Stimulated activated CD4-positive, alpha-beta T cell treated with anti-CD3 and anti-CD28 coated beads, Interleukin-2, amount 100 ng/mL, for 48 hours (primary cell): ENCODE measurements at regions not wholly inside any gene's neighbourhood (a gene's known extent, or its start where the extent isn't known, plus 50 kb on each side); places are given as distances from the start of the nearest gene placed in this dataset.

ENCODE experiments used
- DNase-seq, 2 donors: peaks; one replicate each; pipeline ENCODE4 v3.0.0-alpha.2; 2020

GRCh38 chr1:38716229-38716628 is 143.3 kb downstream of the RRAGC start:
- no peak for DNase-seq

GRCh38 chr1:38715415-38715814 is 144.2 kb downstream of the RRAGC start:
- no peak for DNase-seq

GRCh38 chr1:38712046-38712445 is 147.5 kb downstream of the RRAGC start:
- no peak for DNase-seq

- DNase-seq: no peak
Observed at GRCh38 chr1:38708701-38709258, 150.8 kb downstream of the RRAGC start.

- DNase-seq: no peak
Observed at GRCh38 chr1:38701088-38701487, 158.5 kb downstream of the RRAGC start.

GRCh38 chr1:38700077-38700470 is 159.5 kb downstream of the RRAGC start:
- no peak for DNase-seq

- no peak for DNase-seq
Observed at GRCh38 chr1:38699330-38700076, 160.1 kb downstream of the RRAGC start.

GRCh38 chr1:38697387-38697786 is 162.2 kb downstream of the RRAGC start:
- no peak for DNase-seq

GRCh38 chr1:38696371-38696770 is 163.2 kb downstream of the RRAGC start:
- DNase-seq: no peak

- DNase-seq: no peak
Observed at GRCh38 chr1:38693759-38694158, 165.8 kb downstream of the RRAGC start.

GRCh38 chr1:38693031-38693430 is 166.5 kb downstream of the RRAGC start:
- DNase-seq: no peak

- no peak for DNase-seq
Observed at GRCh38 chr1:38690790-38691449, 168.7 kb downstream of the RRAGC start.

- DNase-seq: no peak
Observed at GRCh38 chr1:38686927-38687255, 172.7 kb downstream of the RRAGC start.

- DNase-seq: no peak
Observed at GRCh38 chr1:38686167-38686926, 173.2 kb downstream of the RRAGC start.

- DNase-seq: no peak
Observed at GRCh38 chr1:38685388-38685787, 174.2 kb downstream of the RRAGC start.

- no peak for DNase-seq
Observed at GRCh38 chr1:38680801-38681510, 178.6 kb downstream of the RRAGC start.

- no peak for DNase-seq
Observed at GRCh38 chr1:38677756-38678155, 181.8 kb downstream of the RRAGC start.

- no peak for DNase-seq
Observed at GRCh38 chr1:38677311-38677710, 182.3 kb downstream of the RRAGC start.

GRCh38 chr1:38672692-38673091 is 186.9 kb downstream of the RRAGC start:
- DNase-seq: no peak

GRCh38 chr1:38671221-38671620 is 188.4 kb downstream of the RRAGC start:
- DNase-seq: no peak

- no peak for DNase-seq
Observed at GRCh38 chr1:38670544-38671122, 188.9 kb downstream of the RRAGC start.

GRCh38 chr1:38667626-38668025 is 191.9 kb downstream of the RRAGC start:
- DNase-seq: no peak

GRCh38 chr1:38662126-38662525 is 197.4 kb downstream of the RRAGC start:
- no peak for DNase-seq
